ENCODE measurements at regions not wholly inside any gene's neighbourhood (a gene's known extent, or its start where the extent isn't known, plus 50 kb on each side); places are given as distances from the start of the nearest gene placed in this dataset.

GRCh38 chr5:8192840-8193239 is 323.9 kb downstream of the MTRR start:
- TF ChIP-seq CTCF (IDR thresholded peaks at IDR 0.05) (no peak), POLR2A (IDR thresholded peaks at IDR 0.05) (no peak)

Measured in lower leg skin (tissue), 3 donors.